SHP77 (cell line): ENCODE measurements at regions not wholly inside any gene's neighbourhood (a gene's known extent, or its start where the extent isn't known, plus 50 kb on each side); places are given as distances from the start of the nearest gene placed in this dataset.

Experiments
- DNase-seq, 2 experiments: peaks; one replicate each; lab custom pipeline; 2025; lab: John Stamatoyannopoulos, UW

DNA sequence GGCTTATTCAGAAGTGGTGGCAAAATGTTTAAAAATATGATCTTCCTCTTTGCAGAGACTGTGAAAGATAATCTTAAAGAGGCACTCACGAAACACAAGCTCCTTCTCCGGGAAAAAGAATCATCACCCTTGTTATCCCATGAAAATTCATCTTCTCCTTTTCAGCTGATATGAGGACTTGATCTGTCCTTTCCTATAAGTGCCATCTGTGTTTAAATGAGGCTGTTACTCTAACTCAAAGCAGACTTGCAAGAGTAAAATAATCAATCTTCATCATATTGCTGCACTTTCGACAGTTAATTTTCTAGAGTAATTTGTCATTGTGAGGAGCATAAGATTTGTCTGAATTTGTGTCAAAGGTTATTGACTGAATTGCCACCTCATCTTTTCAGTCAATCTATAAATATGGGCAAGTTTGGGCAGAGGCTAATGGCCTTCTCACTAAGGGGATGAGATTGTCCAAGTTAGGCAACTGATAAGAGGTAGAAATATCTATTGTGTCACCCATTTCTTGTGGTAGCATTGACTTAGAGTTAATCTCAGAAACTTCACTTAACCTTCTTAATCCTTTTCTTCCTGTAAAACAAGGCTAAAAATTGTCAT, 452.9 kb downstream of the GRXCR1 start:
- DNase-seq: no peak

DNA sequence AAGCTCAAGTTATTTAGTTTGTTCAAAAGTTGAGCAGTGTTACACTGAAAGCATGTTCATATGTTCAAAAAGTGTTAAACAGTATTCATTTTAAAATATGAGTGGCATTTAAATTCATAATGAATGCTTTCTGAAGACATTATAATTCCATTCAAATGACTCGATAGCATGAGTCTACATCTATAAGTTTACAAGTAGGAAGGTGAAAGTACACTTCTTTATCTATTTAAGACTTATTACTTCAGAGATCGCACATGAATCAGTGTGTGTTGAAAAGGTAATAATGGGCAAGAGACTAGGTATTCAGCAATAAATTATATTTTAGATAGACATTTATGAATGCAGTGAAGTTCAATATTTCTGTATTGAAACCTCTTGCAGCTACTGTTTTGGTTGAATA, 456.1 kb downstream of the GRXCR1 start:
- no peak for DNase-seq

DNA sequence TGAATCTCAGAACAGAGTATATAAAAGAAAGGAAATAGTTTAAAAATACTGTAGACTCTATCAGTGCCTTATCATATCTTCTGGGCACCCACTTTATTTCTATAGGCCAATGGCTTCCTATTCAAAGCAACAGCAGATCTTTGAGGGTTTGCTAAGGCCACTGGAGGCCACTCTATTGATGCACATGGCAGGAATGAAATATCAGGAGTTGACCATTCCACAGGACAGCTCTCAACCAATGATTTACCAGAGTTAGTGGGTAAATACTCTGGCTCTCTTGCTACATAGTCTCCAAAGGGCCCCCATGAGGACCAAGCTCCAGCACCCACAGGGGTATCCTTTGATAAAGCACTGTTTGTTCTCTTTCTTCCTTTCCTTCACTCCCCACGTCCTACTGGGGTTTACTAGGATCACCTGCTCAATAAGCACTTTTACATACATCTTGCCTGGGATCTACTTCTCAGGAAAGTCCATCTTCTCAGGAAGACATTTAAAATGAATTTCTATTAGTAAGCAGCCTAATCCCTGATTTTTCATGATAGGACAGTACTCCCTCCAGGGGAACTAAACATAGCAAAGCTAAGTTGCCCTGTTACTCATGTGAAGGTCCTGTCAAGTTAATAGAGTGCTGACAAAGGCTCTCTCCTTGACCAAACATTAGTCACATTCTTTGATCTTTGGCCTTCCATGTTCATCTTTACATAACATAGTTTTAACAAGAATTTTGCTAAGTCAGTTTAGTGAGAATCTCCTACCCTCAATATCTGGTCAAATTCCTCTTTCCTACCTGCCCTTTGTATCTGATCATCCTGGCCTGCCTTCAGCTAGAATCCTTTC, 459.7 kb downstream of the GRXCR1 start:
- DNase-seq: no peak

DNA sequence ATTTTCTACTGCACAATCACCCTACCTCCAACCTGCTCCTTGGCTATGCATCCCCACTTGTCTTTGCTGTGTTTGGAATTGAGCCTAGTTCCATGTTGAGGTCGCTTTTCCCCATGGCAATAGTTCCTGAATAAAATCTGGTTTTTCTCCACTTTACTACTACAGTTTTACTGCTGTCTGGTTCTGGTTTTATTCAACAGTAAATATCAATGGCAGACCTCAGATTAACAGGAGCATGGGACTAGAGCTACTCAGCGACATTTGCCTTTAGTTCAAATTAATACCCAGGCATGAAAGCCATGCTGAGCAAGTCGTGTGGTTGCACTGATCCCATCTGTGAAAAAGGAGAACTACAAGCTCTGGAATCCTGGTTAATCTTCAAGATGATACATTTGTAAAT, 460.3 kb downstream of the GRXCR1 start:
- DNase-seq: no peak

DNA sequence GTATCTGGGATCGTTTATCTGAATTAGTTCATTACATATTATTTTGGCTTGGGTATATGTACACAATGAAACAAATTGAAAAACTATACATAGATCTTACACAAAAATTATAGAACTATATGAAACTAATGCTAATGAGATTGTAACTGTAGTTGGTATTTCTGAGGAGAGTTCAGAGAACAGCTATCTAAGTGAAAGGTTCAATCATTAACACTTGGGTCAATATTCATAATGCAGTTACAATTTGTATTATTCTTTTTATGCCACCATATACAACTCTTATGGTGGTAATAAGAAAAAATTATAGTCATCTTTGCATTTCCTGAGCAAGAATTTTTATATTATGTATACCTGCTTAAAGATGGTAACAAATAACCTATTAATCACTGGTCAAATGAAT, 461.0 kb downstream of the GRXCR1 start:
- DNase-seq: no peak

DNA sequence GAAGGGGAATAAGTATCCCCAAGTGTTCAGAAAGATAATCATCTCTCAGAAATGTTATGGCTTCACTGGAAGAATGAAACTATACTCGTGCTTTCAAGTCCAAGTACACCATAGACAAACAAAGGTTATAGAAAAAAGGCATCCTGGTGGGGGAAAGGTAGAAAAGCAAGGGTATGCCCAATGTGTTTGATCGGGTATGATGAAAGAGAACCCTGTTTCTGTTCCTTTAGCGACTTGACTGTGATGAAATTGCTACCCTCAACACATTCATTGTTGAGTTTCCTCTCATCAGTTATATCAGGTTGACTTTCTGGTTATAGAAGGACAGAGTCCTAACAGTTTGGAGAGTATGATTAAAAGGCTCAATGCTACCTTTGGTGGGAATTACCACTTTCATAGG, 464.3 kb downstream of the GRXCR1 start:
- DNase-seq: no peak

DNA sequence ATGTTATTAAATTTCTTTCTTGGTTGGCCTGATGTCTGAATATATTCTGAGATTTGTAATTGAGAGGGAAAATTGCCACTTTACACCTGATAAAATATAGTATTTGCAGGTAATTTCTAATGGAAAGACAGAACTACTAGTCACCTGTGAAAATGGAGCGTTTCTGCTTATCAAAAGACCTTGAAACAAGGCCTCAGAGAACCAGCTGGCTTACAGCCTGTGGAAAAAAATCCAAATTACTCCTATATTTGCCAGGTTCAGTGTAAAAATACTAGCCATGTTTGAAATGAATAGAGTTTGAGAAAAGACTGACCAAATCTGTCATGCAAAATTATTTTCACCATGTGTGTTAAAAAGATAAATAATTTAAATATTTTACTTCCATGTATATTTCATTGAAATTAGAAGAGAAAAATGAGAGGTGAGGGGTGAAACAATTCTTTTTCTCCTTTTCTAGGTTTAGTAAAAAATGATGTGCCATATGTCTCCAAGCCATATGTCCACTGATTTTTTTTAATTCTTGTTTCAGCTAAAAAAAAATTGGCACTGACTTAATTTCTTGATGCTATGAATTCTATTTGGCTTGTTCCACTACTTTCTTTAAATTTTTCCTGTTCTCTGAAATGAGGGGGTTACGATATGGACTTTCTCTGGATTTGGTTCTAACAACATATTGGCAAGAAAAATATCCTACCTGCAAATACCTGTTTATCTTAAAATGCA, 464.9 kb downstream of the GRXCR1 start:
- no peak for DNase-seq

DNA sequence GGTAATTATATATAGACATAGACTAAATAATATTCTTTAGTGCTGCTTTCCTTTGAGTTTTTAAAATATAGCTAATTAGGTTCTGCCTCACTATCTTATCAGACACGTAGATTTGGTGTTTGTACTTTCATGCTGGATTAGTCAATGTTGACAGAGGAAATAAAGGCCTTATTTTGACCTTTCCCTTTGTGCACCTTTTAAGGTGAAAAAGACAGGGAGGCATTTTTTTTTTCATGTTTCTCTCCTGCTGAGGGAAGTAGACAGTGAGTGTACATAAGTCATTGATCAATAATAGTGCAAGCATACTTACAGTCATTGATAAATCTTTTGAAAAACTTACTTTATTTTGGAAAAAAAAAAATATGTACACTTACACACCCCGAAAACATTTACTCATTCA, 467.8 kb downstream of the GRXCR1 start:
- no peak for DNase-seq

DNA sequence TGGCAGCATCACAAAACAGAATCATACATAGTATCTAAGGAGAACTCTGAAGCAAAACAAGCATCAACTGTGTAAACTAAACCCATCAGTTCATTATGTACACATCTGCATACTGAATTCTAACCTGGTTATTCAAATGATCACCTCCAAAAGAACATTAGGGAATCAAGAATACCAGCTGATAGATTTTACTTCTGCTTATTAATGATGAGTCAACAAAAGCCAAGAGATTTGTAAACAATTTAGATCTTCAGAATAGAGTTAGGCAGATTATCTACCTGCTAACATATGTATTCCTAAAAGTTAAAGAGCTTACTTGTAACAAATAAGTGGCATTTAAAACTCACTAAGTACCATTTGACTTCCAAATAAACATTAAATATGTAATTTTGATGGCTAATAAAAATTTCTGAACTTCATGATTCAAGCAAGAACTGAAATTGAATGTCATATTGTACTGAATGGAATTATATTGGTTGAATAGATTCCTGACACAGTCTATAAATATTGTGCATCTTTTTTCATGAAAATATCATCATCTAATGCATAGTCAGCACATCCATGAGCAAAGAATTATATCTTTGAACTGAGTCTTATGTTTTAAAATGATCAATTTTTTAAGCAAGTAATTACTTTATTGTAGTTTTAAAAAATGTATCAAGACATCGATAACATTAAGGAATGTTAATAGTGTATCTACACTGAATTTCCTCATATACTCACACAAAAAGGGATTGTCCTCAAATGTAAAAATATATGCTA, 470.5 kb downstream of the GRXCR1 start:
- DNase-seq: no peak

DNA sequence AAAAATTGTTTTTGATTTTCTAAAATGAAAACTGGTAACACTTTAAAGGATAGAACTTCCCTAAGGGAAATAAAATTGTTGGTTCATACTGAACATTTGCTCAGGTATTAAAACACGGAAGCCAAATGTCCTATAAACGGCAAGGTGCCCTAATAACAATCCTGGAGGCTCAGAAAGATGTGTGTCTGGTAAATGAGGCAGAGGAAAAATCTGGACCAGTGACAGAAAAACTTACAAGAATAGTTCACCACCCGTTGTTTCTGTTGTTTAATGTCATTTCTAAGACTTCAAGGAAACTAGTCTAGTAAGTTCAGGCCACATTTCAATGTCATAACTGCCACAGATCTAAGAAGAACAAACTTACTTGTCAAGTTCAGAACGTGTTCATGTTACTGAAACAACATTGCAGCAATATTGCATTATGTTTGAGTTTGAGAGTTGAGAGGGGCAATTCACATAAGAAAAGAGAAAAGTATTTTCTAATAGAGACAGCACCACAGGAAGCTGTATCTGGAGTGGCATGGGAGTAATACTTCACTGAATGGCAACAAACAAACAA, 476.6 kb downstream of the GRXCR1 start:
- DNase-seq: no peak

DNA sequence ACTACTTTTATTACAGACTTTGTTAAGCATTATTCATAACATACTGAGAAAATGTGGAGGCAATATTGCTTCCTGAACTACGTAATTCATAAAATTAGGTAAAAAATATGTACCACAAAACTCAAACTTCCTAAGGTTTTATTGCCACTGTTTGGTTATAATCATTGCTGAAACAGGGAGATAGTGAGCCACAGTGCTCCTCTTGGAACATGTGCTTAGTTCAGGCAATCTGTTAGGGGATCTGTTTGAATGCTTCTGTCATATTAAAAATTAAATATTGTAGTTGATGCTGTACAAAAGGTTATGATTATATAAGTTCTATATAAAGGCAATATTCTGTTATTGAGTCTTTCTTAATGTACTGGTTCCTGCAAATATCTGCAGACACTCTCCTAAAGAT, 480.7 kb downstream of the GRXCR1 start:
- DNase-seq: no peak

DNA sequence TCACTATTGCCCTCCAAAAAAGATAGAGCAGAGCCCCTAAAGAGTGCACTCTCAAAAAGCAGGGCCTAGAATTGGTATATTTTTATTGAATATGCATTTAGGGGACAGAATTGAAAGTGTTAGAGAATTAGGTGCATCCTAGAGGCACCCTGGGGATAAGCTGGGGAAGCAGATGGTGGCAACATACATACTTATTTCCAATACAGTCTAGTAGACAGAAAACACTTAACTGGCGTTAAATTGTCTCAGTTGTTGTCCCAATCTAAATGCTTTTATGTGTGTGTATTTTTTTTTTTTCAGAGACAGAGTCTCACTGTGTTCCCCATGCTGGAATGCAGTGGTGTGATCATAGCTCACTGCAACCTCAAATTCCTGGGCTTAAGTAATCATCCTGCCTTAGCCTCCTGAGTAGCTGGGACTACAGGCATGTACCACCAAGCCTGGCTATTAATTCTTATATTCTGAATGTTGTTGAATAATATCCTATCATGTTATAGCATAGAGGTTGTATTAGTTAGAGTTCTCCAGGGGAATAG, 481.8 kb downstream of the GRXCR1 start:
- no peak for DNase-seq

DNA sequence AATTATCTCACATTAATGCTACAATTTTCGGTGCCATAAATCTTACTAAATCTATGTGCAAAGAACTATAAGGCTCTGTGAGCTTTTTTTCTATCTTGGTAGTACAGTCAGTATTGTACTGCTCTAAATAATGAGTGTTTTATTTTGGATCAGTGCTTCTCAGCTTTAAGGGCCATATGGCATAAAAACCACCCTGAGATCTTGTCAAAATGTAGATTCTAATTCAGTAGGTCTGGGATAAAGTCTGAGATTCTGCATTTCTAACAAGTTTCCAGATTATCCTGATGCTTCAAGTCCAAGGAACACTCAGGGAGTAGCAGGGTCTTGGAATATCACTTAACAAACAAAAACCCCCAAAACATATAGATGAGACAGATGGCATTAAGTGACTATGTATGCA, 486.5 kb downstream of the GRXCR1 start:
- no peak for DNase-seq

DNA sequence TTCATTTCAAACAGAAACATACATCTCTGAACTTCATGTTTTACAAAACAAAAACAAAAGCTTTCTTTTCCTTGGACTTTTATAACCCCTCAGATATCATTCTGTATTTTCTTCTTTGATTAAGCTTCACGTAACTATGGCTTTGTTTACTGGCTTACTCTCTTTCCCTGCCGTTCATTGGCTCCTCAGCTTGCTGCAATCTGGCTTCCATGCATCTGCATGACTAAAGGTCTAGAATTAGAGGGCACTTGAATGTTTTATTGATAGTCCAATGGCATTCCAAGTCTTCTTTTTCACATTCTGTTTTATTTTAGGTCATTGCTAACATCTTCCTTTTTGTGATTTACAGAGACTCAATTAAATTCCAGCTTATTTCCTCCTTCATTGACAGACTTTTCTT, 487.6 kb downstream of the GRXCR1 start:
- no peak for DNase-seq

DNA sequence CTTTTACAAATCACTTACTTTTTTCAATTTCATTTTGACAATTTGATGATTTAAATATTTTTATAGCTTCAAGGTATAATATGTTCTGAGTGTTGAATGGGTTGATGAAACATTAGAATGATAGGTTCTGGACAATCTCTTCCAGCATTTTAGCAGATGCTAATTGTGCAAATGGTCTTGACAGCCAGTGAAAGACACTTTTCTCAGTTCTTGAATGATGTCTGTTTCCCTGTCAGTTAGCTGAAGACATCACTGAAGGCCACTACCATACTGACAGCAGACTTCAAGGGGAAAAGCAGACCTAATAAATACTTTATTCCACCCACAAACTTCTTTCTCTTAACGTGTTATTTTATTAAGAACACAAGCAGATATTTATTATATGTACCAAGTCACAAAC, 498.6 kb downstream of the GRXCR1 start:
- DNase-seq: no peak

DNA sequence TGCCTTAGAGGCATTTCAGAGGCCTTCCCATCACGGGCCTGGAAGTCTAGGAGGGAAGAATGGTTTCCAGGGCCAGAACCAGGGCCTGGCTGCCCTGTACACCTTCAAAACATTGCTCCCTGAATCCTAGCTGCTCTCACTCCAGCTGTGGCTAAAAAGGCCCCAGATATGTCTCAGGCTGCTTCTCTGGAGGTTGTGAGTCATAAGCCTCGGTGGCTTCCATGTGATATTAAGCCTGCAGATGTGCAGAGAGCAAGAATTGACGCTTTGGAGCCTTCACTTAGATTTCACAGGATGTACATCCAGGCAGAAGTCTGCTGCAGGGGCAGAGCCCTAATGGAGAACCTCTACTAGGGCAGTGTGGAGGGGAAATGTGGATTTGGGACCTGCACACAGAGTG, 502.5 kb downstream of the GRXCR1 start:
- no peak for DNase-seq

DNA sequence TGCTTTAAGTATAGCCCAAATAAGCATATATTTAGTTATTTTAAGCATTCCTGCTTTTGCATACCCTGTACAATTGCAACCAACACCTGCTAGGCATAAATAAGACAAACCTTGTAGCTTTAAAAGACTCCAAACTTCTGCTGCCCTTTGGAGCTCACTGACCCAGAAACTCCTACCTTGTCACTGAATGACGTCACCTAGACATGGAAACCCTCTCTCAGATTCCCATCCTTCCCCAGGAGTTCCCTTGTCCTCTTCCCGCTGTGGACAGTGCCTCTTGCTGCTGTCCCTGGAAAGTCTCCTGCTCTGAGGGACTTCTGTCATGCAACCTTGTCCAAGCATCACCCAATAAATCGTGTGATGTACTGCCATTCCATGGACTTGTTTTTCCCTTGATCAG, 507.2 kb downstream of the GRXCR1 start:
- no peak for DNase-seq

DNA sequence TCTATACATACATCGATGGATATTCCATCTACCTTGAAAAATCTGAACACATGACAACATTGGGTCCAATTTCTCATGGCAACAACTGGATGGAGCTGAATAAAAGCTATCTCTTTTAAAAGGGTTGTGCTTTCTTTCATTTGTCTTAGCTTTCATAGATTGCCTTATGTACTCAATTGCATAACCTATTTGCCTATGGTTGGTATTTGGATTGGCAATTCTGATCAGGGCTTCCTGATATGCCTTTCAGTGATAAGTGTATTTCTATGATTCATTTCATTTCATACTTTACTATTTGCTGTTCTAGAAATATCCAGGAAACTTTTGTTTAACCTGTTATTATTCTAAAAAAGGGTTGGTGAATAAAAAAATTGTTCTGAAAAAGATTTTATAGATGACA, 509.9 kb downstream of the GRXCR1 start:
- no peak for DNase-seq

DNA sequence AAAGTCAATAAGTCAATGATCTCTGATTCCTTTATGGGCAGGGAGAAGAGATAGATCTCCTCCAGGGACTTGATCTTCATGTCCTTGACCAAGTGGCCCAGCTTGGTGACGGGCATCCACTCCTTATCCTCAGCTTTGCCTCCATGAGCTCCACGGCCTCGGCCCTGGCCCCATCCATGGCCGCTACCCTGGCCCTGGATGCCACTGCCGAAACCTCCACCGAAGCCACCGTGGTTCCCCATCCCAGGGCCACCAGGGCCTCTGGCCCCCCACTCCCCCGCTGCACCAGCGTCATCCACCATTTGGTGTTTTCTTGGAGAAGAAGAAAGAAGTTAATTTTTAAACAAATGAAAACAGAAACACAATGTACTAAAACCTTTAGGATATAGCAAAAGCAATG, 518.1 kb downstream of the GRXCR1 start:
- DNase-seq: no peak

DNA sequence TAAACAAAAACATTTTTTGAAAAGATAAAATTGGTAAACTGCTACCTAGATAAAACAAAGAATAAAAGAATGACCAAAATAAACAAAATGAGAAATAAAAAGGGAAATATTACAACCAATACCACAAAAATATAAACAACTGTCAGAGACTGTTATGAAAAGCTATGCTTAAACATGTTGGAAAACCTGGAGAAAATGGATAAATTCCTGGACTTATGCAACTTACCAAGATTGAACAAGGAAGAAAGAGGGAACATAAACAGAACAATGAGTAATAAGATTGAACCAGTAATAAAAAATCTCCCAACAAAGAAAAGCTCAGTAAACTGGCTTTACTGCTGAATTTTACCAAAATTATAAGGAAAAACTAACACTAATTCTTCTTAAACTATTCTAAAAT, 518.7 kb downstream of the GRXCR1 start:
- no peak for DNase-seq

DNA sequence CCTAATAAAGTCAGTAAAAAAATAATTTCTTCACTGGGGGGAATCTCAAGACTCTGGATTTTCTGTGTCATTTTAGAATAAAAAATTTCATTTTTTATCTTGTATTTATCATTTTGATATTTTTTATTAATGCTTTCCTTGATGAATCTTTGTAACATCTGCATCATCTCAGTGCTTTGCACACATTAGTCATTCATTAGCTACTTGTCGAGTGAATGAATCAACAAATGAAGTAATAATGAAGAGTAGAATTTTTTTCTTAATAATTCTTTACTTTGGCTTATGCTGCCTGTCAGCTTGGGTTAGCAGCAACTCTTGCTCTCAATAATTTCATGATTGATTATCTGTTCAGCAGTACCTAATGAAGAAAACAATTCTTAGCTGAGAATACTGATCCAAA, 530.8 kb downstream of the GRXCR1 start:
- DNase-seq: no peak

DNA sequence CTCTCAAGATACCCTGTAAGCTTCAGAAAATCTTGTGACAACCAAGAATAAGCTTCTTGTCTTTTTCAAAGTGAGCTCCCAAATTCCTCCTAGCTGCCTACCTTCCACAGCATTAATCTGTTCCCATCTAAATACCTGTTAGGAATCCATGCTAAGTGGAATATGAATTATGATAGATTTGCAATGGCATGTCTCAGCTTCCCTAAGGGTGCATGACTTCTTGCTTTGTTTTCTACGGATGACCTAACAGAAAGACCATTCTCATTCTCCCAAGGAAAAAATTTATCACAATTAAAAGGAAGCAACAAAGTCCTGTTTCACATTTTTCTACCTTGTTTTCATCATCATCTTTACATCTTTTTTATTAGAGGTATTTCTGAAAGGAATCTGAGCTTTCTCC, 532.7 kb downstream of the GRXCR1 start:
- DNase-seq: no peak
